Spleen (tissue), 7 donors: ENCODE measurements at regions not wholly inside any gene's neighbourhood (a gene's known extent, or its start where the extent isn't known, plus 50 kb on each side); places are given as distances from the start of the nearest gene placed in this dataset.

Experiments
- CTCF ChIP-seq, 11 experiments: fragments of 200-600 bp in 7 of 11; fragments of 450-650 bp in 4 of 11; sonication (generic) in 4 of 11; IDR thresholded peaks in 8 of 11; conservative IDR thresholded peaks in 3 of 11; 1 replicate in 7 of 11; 2 replicates in 4 of 11; pipeline versions ENCODE4 v1.4.0 to v1.8.0; 2016 to 2021; ENCODE audit warnings: antibody characterized with exemption in 11 of 11, inconsistent platforms in 4 of 11, mild to moderate bottlenecking in 1 of 11
- POLR2A ChIP-seq, 3 donors: fragments of 450-650 bp; IDR thresholded peaks; one replicate each; pipeline ENCODE4 v1.5.1; 2017; ENCODE audit warnings: antibody characterized with exemption in 3 of 3, mild to moderate bottlenecking in 1 of 3
- POLR2AphosphoS5 ChIP-seq, 3 donors: sonication (generic); formaldehyde crosslinking; IDR thresholded peaks; one replicate each; pipeline ENCODE4 v1.5.1; 2017; ENCODE audit warnings: antibody characterized with exemption in 3 of 3
- donor health status: DM: no; HTN: no; CAD: no; lungs with moderate emphysema.
- donor health status: DM: no; HTN: no; CAD: no.
- donor health status: DM: no; HTN: no; CAD: no.

DNA sequence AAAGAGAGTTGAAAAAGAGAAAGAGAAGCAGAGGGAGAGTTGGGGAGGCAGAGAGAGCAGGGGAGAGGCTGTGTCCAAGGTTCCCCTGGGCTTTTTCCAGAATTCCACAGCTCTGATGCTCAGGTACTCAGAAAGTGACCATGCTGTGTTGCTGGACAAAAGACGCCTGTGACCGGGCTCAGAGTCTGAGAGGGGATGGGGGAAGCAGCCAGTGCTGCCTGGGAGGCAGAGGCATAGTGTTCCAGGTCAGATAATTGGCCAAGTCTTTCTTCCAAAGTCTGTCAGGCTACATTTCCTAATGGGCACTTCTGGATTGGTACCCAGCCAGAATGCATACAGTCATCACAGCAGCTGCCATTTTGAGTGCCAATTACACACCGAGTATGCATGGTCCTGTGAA is 86.1 kb downstream of the PTPRS start:
- no peak for TF ChIP-seq POLR2A (IDR thresholded peaks at IDR 0.05)
- no peak for TF ChIP-seq CTCF (IDR thresholded peaks at IDR 0.05 in 8 of 11, conservative IDR thresholded peaks at IDR 0.05 in 3 of 11)
- no peak for TF ChIP-seq POLR2AphosphoS5 (IDR thresholded peaks at IDR 0.05)
